IMR-90 (cell line): ENCODE measurements at regions not wholly inside any gene's neighbourhood (a gene's known extent, or its start where the extent isn't known, plus 50 kb on each side); places are given as distances from the start of the nearest gene placed in this dataset.

Experiments used
- ATAC-seq: fragments of 200-7000 bp; cut with Tn5 transposase; 2 replicates; pipeline ENCODE4 v1.9.1; 2020; ENCODE audit warnings: low read depth, mild to moderate bottlenecking, moderate library complexity
- BruUV-seq: library from RNA; stranded (reverse); fragments of 400-500 nt; replicated peaks from 2 replicates; lab custom pipeline; 2021; lab: Mats Ljungman, UMichigan
- CTCF ChIA-PET: fragments of 300-600 bp; formaldehyde crosslinking; extraction: SDS; loops from one replicate; lab custom pipeline; 2021; ENCODE audit warnings: antibody characterized with exemption; lab: Yijun Ruan, JAX
- POLR2A ChIA-PET: fragments of 300-600 bp; sonication (Branson Sonifier 250); formaldehyde crosslinking; loops from one replicate; lab custom pipeline; 2022; ENCODE audit warnings: antibody characterized with exemption; ENCODE audit not compliant: unreplicated experiment; lab: Charles Lee
- DNase-seq: peaks from one replicate; pipeline ENCODE4 v3.0.0; 2013
- H2AFZ ChIP-seq: replicated peaks from 2 replicates; pipeline ENCODE3; 2013; ENCODE audit warnings: low read length, mild to moderate bottlenecking; ENCODE audit not compliant: poor library complexity
- H2AK5ac ChIP-seq: 2 replicates; pipeline ENCODE4 v1.6.1; 2013; ENCODE audit warnings: low read depth, low read length, inconsistent platforms
- H2AK9ac ChIP-seq: replicated peaks from 2 replicates; pipeline ENCODE3; 2013; ENCODE audit warnings: mild to moderate bottlenecking, low read depth, low read length, moderate library complexity; ENCODE audit not compliant: poor library complexity
- H2BK120ac ChIP-seq: 2 replicates; pipeline ENCODE4 v1.6.1; 2013; ENCODE audit warnings: low read depth, low read length, inconsistent platforms
- H2BK15ac ChIP-seq: 3 replicates; pipeline ENCODE4 v1.6.1; 2013; ENCODE audit warnings: low read depth, low read length, inconsistent platforms
- H2BK20ac ChIP-seq: 2 replicates; pipeline ENCODE4 v1.6.1; 2013; ENCODE audit warnings: low read depth, mild to moderate bottlenecking, inconsistent platforms, low read length, moderate library complexity
- H2BK5ac ChIP-seq: 2 replicates; pipeline ENCODE4 v1.6.1; 2013; ENCODE audit warnings: mild to moderate bottlenecking, low read depth, low read length, inconsistent platforms; ENCODE audit not compliant: poor library complexity, severe bottlenecking
- H3K14ac ChIP-seq: replicated peaks from 2 replicates; pipeline ENCODE4 v1.6.1; 2013; ENCODE audit warnings: low read depth, low read length, inconsistent platforms
- H3K18ac ChIP-seq: 2 replicates; pipeline ENCODE4 v1.6.1; 2013; ENCODE audit warnings: low read depth, low read length, control low read depth
- H3K23ac ChIP-seq: 2 replicates; pipeline ENCODE4 v1.6.1; 2013; ENCODE audit warnings: low read depth, low read length, inconsistent platforms
- H3K27ac ChIP-seq: 2 replicates; pipeline ENCODE4 v1.5.1; 2013; ENCODE audit warnings: mild to moderate bottlenecking, control low read depth, low read length; ENCODE audit not compliant: insufficient read depth
- H3K27me3 ChIP-seq: 2 replicates; pipeline ENCODE4 v1.6.1; 2013; ENCODE audit warnings: low read length; ENCODE audit not compliant: control insufficient read depth, insufficient read depth
- H3K36me3 ChIP-seq: 2 replicates; pipeline ENCODE4 v1.6.1; 2013; ENCODE audit warnings: low read length, mixed read lengths; ENCODE audit not compliant: control insufficient read depth, insufficient read depth
- H3K4ac ChIP-seq: 2 replicates; pipeline ENCODE4 v1.6.1; 2013; ENCODE audit warnings: low read depth, low read length, inconsistent platforms
- H3K4me1 ChIP-seq: 2 replicates; pipeline ENCODE4 v1.6.1; 2013; ENCODE audit warnings: low read length, mixed read lengths; ENCODE audit not compliant: control insufficient read depth, insufficient read depth
- H3K4me2 ChIP-seq: 2 replicates; pipeline ENCODE4 v1.6.1; 2013; ENCODE audit warnings: low read depth, mild to moderate bottlenecking, control low read depth, low read length, moderate library complexity
- H3K4me3 ChIP-seq: 2 replicates; pipeline ENCODE4 v1.5.1; 2013; ENCODE audit warnings: low read depth, mild to moderate bottlenecking, control low read depth, low read length, moderate library complexity; ENCODE audit not compliant: insufficient read depth
- H3K56ac ChIP-seq: 2 replicates; pipeline ENCODE4 v1.6.1; 2013; ENCODE audit warnings: low read length, inconsistent platforms; ENCODE audit not compliant: insufficient read depth; ENCODE audit errors: extremely low read depth
- H3K79me1 ChIP-seq, 2 experiments: 2 replicates each; pipeline ENCODE4 v1.6.1; 2013; ENCODE audit warnings: low read length in 2 of 2, inconsistent platforms in 1 of 2, low read depth in 1 of 2
- H3K9ac ChIP-seq: 2 replicates; pipeline ENCODE4 v1.6.1; 2013; ENCODE audit warnings: low read depth, low read length, control low read depth
- H3K9me1 ChIP-seq: 2 replicates; pipeline ENCODE4 v1.6.1; 2013; ENCODE audit warnings: low read length, inconsistent platforms; ENCODE audit not compliant: insufficient read depth
- H3K9me3 ChIP-seq: 2 replicates; pipeline ENCODE4 v1.6.1; 2013; ENCODE audit warnings: low read length; ENCODE audit not compliant: control insufficient read depth, insufficient read depth
- H4K20me1 ChIP-seq: 2 replicates; pipeline ENCODE4 v1.6.1; 2013; ENCODE audit warnings: low read length, inconsistent platforms; ENCODE audit not compliant: insufficient read depth
- H4K5ac ChIP-seq: 2 replicates; pipeline ENCODE4 v1.6.1; 2013; ENCODE audit warnings: mild to moderate bottlenecking, low read depth, low read length, control low read depth
- H4K8ac ChIP-seq, 2 experiments: 2 replicates each; pipeline ENCODE4 v1.6.1; 2013; ENCODE audit warnings: low read depth in 2 of 2, low read length in 2 of 2, control low read depth in 1 of 2, inconsistent platforms in 1 of 2
- H4K91ac ChIP-seq: 2 replicates; pipeline ENCODE4 v1.6.1; 2013; ENCODE audit warnings: low read depth, low read length, inconsistent platforms; ENCODE audit not compliant: insufficient read depth
- FOS ChIP-seq: fragments of 150-350 bp; IDR thresholded peaks from 2 replicates; pipeline ENCODE4 v1.6.1; 2016; ENCODE audit warnings: low read depth, low read length
- NFE2L2 ChIP-seq: fragments of 150-350 bp; IDR thresholded peaks from 2 replicates; pipeline ENCODE4 v1.6.1; 2016; ENCODE audit warnings: low read depth, mild to moderate bottlenecking, low read length
- RCOR1 ChIP-seq: IDR thresholded peaks from 2 replicates; pipeline ENCODE4 v1.6.1; 2012; ENCODE audit warnings: mild to moderate bottlenecking, low read length, improper control_type of control experiment; ENCODE audit not compliant: insufficient replicate concordance
- WGBS, 2 experiments: methylation state at CpG; one replicate each; pipeline versions ENCODE4 v1.1.5 to v1.1.7; 2013; ENCODE audit warnings: missing lambda C conversion rate in 2 of 2; ENCODE audit not compliant: insufficient read length in 1 of 2; ENCODE audit errors: extremely low coverage in 2 of 2; 5-methylcytosine and 5-hydroxymethylcytosine counted together
- dilution Hi-C: fragments of 300-500 bp; cut with HindIII; formaldehyde crosslinking; loops from one replicate; pipeline ENCODE4 v1.14.3; 2018; ENCODE audit warnings: low sequenced_read_pairs; ENCODE audit not compliant: unreplicated experiment
- in situ Hi-C: fragments of 300-500 bp; cut with MboI; formaldehyde crosslinking; loops from 3 replicates; pipeline ENCODE4 v1.14.3; 2019; ENCODE audit warnings: low sequenced_read_pairs, inconsistent platforms, mixed read lengths
- intact Hi-C: fragments of 100-400 bp; cut with micrococcal nuclease; formaldehyde crosslinking; loops from 2 replicates; pipeline ENCODE4 v1.10.0; 2022

DNA sequence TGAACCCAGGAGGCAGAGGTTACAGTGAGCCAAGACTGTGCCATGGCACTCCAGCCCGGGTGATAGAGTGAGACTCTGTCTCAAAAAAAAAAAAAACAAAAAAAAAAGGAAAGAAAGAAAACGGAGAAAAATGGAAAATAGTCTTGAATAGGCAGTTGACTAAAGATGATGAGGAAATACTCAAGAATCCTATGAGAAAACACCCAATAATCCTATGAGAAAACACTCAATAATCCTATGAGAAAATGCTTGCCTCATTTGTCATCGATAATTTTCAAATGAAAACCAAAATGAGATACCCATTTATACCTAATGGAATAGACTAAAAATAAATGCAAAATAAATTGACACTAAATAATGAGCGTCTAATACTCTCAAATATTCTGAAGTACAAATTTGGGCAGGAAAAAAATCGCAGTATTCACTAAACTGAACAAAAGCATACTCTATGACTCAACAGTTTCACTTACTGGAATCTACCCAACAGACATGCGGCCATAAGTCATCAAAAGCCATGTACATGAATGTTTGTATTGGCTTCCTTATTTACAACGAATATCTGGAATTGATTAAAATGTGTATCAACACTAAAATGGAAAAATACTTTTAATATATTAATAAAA, 733.9 kb upstream of the CHRM3 start:
- Histone ChIP-seq H2BK5ac (peak overlapping the region; percentile 81), H3K56ac (no peak overlapping the region), H3K79me1 (no peaks in the 10 kb centered on the region), H3K9me3 (no peaks in the 10 kb centered on the region), H3K4me2 (no peak overlapping the region), H3K14ac (no peak overlapping the region), H3K4me3 (no peak overlapping the region), H3K9me1 (peaks cover 2% of the 10 kb centered on the region; the same call in 1 of the 2 replicates), H4K20me1 (no peaks in the 10 kb centered on the region), H3K27me3 (no peaks in the 10 kb centered on the region), H3K4ac (peak overlapping the region; percentile 26; the same call in 1 of the 2 replicates), H4K5ac (no peak overlapping the region), H3K27ac (no peak overlapping the region), H3K36me3 (no peaks in the 10 kb centered on the region), H2AK9ac (no peak overlapping the region), H2BK15ac (no peak overlapping the region), H2BK20ac (peak overlapping the region; percentile 68; the same call in 1 of the 2 replicates), H2AK5ac (no peak overlapping the region), H4K91ac (peak overlapping the region; percentile 33; the same call in 1 of the 2 replicates), H4K8ac (peak overlapping the region in 1 of 2 experiments; percentile 62; a peak in 2 of 4 replicates), H3K18ac (no peak overlapping the region; the same call in 1 of the 2 replicates), H2AFZ (no peak overlapping the region), H3K9ac (no peak overlapping the region), H3K4me1 (peaks cover 5% of the 10 kb centered on the region), H2BK120ac (peak overlapping the region; percentile 82), H3K23ac (no peak overlapping the region)
- dilution Hi-C loops = no loop called here
- intact Hi-C loops = loop anchor here (10.0 kb wide), 1 partner anchor 978 kb away; no protein-coding TSS in a partner anchor
- no peak for TF ChIP-seq RCOR1
- peak; percentile 28; the same call in 1 of the 2 replicates for TF ChIP-seq NFE2L2
- 0 out of 2 replicates have a peak, but pooled peaks have one; percentile 11 for TF ChIP-seq FOS
- no peak for ATAC-seq
- no CpG with 5 or more reads among the region's 7 CpGs for WGBS, 2 experiments
- CTCF ChIA-PET = no interaction called here
- DNase-seq = peak; percentile 87
- in situ Hi-C loops = no loop called here
- POLR2A ChIA-PET = no interaction called here
- BruUV-seq = no TSS peak
